Ammon's horn (tissue), 1 donor: ENCODE measurements at regions not wholly inside any gene's neighbourhood (a gene's known extent, or its start where the extent isn't known, plus 50 kb on each side); places are given as distances from the start of the nearest gene placed in this dataset.

Source experiments
- DNase-seq: peaks from one replicate; pipeline ENCODE4 v3.0.0-alpha.2; 2016; ENCODE audit warnings: low spot score

DNA sequence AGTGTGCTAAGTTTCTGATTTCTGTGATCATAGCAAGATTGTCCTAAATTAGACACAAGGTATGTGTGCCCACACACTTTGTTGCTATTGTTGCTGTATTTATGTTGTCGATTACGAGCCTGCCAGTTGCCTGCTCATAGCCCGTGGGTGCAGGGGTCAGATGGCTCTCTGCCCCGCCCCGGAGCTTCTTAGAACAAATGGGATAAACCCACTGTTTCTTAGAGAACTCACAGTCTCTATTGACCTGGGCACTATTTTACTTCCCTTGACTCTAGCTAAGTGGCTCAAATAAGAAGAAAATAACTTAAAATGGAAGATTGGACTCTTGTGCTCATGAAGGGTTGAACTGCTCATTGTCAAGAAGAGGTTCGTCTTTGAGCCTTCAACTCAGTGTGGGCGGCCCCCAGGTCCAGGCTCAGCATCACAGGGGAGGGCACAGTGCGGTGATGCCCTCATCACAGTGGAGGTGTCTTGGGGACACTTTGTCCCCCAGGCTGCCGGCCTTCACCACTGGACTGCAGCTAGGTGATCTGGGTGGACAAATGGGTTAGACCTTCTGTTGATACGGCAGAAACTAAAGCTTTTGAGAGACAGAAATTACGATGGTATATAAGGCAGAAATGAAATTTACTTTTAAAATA, 155.5 kb downstream of the TENT4A start:
- DNase-seq, result no peak

DNA sequence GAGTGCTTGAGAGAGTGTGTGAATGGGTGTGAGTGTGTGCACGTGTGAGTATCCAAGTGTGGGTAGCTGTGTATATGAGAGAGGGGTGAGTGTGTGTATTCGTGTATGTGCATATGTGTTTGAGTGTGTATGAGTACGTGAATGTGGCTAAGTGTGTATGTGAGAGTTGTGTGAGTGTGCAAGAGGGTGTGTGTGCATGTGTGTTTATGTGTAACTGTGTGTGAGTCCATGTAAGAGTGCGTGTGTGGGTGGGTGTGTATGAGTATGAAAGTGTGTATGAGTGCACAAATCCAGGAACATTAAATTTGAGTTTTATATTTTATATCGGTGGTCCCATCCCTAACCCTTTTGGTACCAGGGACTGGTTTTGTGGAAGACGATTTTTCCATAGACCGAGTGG, 156.4 kb downstream of the TENT4A start:
- DNase-seq, result no peak

DNA sequence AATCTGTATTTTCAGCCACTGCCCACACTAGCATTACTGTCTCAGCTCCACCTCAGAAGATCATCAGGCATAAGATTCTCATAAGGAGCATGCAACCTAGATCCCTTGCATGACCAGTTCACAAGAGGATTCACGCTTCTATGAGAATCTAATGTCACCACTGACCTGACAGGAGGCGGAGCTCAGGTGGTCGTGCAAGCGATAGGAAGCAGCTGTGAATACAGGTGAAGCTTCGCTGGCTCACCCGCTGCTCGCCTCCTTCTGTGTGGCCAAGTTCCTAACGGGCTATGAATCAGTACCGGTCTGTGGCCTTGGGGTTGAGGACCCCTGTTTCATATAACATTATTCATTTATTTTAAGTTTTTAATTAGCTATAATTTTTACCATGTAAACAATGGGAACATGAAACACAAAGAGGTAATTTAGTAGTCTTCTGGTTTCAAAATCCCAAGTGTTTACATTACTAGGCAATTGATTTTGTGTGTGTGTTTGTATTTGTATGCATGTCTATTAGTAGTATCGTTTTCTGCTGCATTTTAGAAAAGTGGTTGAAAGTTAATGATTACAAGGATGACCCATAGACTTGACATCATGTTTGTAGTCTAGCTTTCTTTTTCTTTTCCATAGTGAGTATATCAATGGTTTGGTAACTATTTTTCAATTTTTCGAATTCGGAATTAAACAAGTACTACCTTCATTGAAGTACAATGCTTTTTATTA, 159.4 kb downstream of the TENT4A start:
- DNase-seq, result no peak

DNA sequence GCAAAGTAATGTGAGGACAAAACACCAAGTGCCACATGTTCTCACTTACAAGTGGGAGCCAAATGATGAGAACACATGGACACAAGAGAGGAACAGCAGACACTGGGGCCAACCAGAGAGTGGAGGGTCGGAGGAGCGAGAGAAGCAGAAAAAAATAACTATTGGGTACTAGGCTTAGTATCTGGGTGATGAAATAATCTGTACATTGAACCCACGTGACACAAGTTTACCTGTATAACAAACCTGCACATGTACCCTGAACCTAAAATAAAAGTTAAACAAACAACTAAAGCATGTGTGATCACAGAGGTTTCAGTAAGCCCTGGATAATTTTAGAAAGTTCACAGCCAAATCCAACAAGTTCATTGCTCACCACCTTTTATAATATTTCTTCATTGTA, 160.1 kb downstream of the TENT4A start:
- no peak for DNase-seq

DNA sequence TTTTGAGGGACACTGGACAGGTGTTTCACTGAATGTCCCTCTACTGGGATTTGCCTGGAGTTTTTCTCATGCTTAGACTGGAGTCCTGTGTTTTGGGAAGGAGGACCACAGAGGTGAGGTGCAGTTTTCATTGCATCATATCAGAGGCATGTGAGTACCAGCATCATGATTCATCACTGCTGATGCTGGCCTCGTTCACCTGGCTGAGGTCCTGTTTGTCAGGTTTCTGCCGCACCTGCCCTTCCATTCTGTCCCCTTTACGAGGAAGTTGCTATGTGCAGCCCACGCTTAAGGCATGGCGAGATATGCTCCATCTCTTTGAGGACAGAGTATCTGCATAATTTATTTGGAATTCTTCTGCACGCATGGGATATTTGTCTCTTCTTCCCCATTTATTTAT, 162.1 kb downstream of the TENT4A start:
- DNase-seq, result no peak

DNA sequence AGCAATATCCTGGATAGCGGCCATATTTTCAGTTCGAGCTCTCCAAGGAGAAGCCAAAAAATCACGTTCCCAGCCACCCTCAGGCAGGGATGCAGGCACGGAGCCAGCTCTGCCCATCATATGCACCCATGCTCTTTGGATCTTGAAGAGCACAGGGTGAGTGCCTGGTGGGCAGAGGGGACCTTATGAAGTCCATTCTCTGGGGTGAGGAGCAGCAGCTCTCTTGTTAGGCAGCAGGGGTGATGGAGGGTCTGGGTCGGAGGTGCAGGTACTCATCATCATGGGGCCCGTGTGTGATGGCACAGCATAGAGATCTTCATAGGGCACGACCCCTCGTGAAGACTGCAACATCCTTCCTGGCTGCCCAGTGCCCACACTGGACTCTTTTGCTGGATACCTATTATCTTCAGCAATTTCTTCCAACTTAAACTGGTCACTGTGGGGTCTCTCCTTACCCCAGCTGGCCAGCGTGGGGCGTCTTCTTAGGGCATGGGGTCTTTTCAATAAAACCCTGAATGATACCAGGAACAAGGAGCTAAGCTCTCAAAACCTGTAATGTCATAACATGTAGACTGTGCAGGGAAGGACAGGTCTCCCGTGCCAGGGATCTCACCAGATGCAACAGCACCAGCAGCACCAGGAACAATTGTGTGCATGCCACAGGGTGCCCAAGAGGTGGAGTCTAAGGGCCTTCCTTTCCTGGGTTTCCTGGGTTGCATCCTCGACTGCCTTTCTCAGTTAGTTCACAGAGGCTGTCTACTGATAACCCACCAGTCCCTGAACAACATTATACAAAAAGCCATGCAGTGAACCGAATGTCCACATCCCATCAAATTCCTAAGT, 165.0 kb downstream of the TENT4A start:
- no peak for DNase-seq

DNA sequence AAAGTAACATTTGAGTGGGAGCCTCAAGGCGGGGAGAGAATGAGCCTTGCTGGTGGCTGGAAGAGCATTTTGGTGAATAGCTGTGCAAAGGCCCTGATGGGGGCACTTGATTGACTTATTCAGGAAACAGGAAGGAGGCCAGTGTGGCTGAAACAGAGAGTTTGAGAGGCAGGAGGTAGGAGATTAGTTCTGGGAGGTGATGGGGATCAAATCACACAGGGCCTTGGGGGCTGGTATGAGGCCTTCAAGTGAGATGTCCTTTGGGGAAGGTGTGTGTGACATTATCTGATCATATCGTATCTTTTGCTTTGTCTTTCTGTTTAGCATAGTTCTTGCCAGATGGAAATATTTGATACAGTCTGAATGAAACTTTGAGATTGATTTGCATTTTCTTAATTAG, 172.3 kb downstream of the TENT4A start:
- no peak for DNase-seq

DNA sequence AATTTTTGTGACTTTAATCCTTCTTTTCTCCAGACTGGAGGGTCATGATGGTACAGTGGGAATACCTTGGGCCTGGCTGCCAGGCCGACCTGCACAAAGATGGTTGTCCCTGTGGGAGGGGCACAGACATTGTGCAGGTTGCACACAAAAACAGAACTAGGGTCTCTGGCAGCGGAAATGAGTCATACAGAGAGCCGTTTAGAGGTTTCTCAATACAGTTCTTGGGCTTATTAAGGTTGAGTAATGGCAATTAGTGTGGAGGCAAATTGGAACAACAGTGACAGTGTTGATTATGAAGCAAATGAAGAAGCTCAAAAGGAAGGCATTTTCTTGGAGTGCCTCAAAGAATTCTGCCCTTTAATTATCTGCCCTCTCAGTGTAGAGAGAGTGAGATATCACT, 173.6 kb downstream of the TENT4A start:
- no peak for DNase-seq

DNA sequence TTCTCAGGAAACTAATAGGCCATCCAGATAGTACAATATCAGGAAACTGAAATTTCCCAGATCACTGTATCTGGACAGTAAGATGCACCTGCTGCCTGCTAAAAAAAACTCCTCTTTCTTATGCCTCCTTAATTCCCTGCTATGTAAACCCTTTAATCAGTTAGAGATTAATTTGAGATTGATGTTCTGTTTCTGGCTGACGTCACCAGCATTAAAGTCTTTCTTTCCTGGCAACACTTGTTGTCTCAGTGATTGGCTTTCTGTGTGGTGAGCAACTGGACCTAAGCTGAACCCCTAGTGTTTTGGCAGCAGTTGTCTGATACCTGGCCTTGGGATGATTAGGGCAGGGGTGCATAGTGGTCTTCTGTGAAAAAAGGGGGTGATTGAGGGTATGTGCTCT, 175.8 kb downstream of the TENT4A start:
- DNase-seq, result no peak

DNA sequence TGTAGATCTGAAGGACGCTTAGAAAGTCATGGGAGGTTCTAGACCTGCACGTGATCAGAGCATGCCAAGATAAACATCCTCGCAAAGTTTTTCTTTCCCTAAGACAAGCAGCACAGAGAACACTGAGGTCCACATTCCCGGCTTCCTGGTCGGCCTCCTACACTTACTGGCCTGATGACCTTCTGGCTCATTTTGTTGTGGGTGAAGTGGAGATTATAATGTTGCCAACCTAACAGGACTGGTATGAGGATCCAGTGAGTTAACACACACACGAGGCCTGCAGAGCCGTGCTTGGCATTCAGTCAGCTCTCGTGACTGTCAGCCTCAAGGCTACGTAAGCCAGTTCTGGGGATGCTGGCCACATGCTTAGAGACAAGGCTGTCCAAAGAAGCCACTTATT, 186.0 kb downstream of the TENT4A start:
- no peak for DNase-seq

DNA sequence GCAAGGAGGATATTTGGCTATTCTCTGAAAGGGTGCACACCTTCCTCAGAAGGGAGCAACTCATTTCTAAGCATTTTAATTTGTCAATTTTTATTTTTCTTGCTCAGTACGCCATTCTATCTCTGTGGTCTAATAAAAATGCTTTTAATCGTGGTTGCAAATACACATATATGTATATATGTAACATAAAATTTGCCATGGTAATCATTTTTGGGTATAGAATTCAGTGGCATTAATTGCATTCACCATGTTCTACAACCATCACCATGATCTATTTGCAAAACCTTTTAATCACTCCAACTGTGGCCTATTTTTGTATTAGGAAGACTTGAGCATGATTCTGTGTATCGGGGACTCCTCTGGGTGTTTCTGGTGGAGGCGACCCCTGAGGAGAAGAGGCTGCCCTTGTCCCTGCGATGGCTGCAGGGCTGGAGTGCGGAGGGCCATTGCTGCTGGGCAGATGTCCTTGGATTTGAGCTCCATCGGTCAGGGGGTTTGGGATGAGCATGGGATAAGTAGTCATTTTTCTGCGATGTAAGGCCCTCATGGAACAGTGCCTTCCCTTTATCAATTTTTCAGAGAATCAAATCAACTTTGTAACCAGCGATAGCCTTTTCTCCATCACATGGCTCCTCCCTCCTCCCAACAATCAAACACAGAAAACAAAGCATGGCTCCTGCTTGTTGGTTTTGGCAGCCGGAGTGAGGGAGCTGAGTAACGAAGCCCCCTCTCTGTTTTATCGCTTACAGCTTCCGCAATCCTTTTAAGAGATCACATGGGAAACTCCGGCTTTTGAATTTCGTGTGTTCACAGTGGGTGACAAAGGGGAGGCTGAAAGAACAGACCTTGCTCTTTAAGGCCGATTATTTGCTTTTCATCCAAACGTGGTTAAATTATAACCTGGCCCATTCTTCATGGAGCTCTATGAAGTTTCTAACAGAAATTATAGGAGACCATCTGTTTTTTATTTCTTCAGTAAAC, 187.3 kb downstream of the TENT4A start:
- no peak for DNase-seq

DNA sequence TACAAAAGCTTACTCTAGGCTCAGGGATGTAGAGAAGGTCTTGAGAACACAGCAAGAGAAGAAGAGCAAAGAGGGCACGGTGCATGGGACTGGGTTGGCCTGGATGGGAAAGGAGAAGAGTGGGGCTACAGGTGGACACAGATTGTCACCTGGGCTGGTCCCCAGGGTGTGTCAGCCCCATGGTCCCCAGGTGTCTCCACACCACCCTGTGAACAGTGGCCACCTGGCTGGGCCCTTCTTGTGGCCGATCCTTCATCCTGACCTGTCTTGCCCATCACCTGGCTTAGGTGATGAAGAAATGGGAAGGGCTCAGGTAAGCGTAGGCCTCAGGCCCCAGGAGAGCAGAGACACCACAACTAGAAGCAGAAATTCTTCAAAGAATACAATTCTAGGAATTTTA, 188.9 kb downstream of the TENT4A start:
- no peak for DNase-seq

DNA sequence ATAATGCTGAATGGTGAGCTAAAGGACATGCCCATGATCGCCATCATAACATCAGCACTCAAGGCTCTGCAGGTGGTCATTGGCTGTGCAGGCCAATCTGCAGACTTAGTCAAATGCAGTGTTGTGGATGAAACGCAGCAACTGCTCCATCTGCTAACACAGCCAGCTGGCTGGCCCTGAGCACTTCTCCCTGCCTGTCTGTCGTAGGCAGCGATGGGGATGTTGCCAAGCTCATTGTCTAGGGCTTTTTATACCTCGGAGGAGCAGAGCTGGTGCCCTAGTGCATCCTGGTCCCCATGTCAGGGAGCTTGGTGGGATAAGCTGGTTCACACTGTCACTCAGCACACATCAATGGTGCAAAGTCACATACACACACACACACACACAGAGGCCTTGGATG, 189.4 kb downstream of the TENT4A start:
- peak; percentile 74 for DNase-seq

DNA sequence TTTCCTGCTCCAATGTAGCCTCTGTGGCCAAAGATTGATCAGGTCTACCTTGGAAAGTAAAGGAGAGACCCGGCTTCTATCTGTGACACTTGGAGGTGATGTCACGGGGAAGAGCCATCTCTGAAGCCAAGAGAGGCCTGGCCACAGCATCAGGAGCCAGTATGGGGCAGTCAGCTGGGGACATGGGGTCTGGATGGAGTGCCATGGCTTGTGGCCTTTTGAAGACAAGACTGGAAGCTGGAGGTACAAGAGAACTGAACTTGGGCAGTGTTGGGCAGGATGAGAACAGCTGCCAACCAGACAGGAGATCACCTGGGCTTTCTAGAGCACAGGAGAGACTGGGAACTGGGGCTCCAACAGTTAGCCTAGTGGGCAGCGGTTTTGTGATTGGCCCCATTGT, 190.7 kb downstream of the TENT4A start:
- DNase-seq, result no peak

DNA sequence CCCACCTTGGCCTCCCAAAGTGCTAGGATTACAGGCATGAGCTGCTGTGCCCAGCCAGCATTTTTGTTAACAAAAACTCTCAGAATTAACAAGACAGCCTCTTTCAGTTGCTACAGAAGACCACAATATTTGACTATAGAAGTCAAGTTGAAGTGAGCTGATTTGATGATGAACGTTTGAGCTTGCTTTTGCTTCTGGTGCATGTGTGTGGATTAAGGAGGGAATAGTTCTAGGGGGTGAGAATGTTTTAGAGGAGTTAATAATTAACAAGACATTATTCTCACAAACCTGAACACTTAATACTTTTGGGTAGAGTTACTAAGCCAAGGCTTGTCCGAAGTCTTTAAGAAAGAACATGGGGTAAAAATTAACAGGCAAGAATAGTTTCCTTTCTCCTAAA, 191.6 kb downstream of the TENT4A start:
- DNase-seq, result no peak

DNA sequence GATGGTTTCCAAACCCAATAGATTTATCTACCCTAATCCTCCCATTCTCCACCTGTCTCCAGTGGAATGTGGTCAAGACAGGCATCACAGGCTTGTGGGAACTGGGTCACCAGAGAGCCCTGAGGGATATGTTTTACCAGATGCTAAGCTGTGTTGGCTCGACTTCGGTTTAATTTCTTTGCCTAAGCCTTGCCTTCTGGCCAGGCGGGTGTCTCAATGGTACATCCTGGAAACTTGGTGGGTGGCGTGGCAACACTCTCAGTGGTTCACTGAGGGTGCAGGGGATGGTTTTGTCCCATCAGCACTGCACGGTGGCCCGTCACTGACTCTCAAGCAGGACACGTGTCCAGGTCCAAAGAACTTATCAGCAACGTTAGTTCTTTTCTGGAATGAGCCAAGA, 192.2 kb downstream of the TENT4A start:
- DNase-seq, result no peak

DNA sequence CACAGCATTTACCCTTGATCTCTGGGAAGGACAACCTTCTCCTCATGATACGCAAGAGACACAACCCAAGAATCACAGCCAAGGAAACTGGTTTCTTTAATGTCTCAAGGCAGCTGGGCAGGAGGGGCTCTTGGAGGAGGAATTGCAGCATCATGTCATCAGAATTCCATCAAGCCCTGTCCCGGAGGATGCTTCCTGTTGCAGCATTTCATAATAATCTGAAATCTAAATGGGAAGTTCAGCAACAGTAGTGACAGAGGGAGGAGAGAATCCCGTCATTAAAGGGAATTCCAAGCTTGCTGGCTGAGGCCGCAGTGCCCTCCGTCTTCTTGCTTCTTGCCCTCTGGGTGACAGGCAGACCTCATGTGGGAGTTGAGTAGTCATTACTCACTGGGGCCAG, 192.7 kb downstream of the TENT4A start:
- DNase-seq, result no peak

DNA sequence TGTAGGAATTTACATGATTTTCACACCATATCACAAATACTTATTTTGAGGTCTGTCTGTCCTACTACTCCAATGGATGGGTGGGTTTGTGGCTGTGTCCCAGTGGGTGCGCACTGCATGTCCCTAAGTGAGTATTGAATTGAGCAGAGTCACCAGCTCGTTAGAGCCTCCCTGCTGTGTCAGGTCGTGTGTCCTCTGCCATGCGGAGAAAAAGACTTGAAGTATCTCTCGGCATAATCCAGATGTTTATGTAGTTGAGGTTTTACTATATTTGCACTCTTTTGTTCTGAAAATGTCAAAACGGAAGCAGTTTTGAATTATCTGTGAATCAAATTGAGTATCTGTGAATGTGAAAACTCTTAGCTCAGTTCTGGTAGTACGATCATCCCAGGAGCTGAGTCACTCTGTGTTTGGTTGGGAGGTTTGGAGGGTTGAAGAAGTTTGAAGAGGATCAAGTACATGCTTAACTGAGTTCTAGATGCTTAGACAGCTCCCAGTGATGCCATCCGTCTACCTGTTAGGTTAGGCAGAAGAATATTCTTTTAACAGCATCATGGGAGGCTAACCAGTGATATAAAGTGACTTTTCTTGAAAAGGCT, 194.2 kb downstream of the TENT4A start:
- DNase-seq, result no peak

DNA sequence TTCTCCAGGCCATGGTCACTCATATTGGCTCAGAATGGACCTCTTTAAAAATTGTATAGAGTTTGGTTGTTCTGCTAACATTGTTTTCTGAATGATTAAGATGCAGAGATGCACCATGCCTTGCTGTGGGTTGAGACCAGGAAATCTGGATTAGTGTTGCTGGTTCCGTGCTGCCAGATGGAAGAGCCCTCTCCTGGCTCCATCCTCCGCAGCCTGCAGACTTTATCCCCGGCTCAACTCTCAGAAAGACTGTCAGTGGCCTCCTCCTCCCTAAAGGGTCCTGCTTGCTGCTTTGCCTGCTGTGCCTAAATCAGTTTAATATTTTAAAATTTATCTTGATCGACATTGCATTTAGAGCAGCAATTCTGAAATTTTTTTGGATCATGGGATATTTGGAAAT, 196.7 kb downstream of the TENT4A start:
- peak; percentile 34 for DNase-seq

DNA sequence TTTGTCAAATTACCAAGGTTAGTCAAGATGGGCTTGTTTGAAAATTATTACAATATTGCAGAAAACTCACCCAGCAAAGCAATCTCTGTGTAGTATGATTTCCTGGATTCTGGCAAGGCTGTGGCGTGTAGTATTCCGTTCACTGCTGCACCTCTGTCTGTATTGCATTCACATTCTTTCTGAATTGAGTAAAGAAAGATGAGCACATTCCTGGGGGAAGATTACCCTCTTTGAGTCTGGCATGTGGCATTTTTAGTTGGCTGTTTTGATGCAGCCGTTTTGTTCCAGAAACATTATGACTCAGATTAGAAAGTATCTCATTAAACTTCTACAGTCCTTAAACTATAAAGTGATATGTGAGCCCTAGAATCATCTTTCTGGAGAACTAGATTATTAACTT, 197.7 kb downstream of the TENT4A start:
- no peak for DNase-seq

DNA sequence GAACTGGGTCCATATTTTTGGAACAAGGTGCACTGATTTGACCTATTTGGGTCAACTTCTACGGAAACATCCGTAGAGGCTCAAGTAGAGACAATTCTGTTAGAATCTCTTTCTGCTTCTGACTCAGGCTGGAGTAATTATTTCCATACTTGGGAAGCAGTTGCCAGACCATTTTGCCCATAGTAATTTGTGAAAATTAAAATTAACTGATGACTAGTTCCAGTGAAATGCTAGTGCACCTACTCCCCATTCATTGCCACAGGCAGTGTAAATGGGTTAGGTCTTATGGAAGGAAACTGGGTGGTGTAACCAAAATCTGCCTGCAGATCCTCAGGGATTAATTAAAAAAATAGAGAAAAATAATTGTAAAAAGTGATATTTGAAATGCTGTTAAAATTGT, 201.1 kb downstream of the TENT4A start:
- DNase-seq, result no peak

DNA sequence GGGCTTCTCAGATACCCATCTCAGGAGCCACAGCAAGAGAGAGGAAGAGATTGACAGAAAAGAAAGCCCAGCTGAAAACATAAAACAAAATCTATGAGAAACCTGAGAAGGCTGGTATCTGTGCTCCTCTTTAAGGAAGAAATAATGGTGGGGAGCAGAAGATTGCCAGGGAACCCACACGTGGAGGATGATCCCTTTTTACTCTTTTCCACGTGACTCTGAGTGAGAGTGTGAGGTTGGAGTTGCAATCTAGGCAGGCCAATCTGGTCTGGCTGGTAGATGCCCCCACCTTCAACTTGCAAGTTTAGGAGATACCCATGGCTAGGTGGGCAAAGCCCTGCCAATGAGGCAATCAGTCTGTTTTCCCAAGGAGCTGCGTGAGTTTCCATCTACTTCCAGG, 202.3 kb downstream of the TENT4A start:
- DNase-seq, result no peak
